H9 (cell line): ENCODE measurements at regions not wholly inside any gene's neighbourhood (a gene's known extent, or its start where the extent isn't known, plus 50 kb on each side); places are given as distances from the start of the nearest gene placed in this dataset.

ENCODE experiments used
- DNase-seq: peaks from one replicate; pipeline ENCODE4 v3.0.0-alpha.2; 2017
- H2AFZ ChIP-seq: one replicate; pipeline ENCODE4 v1.6.1; 2013; ENCODE audit warnings: mild to moderate bottlenecking, low read length, control low read depth, moderate library complexity
- H2AK5ac ChIP-seq: 2 replicates; pipeline ENCODE4 v1.6.1; 2013; ENCODE audit warnings: low read length, control low read depth, mixed read lengths; ENCODE audit not compliant: insufficient read length
- H2BK120ac ChIP-seq: one replicate; pipeline ENCODE4 v1.6.1; 2013; ENCODE audit warnings: low read depth, mild to moderate bottlenecking, low read length, control low read depth, inconsistent platforms; ENCODE audit not compliant: poor library complexity, severe bottlenecking
- H2BK12ac ChIP-seq: 2 replicates; pipeline ENCODE4 v1.6.1; 2013; ENCODE audit warnings: low read length, control low read depth, mixed read lengths, low read depth; ENCODE audit not compliant: insufficient read length
- H2BK15ac ChIP-seq: 2 replicates; pipeline ENCODE4 v1.6.1; 2013; ENCODE audit warnings: low read depth, low read length, control low read depth
- H2BK20ac ChIP-seq: one replicate; pipeline ENCODE4 v1.6.1; 2013; ENCODE audit warnings: low read depth, mild to moderate bottlenecking, low read length, control low read depth, inconsistent platforms; ENCODE audit not compliant: poor library complexity, severe bottlenecking
- H2BK5ac ChIP-seq: 2 replicates; pipeline ENCODE4 v1.6.1; 2013; ENCODE audit warnings: low read length, control low read depth, mixed read lengths; ENCODE audit not compliant: insufficient read length
- H3K14ac ChIP-seq: 2 replicates; pipeline ENCODE4 v1.6.1; 2013; ENCODE audit warnings: low read length, control low read depth; ENCODE audit not compliant: insufficient read depth
- H3K18ac ChIP-seq: 2 replicates; pipeline ENCODE4 v1.6.1; 2013; ENCODE audit warnings: low read depth, mild to moderate bottlenecking, mixed read lengths, low read length, control low read depth; ENCODE audit not compliant: insufficient read length
- H3K23ac ChIP-seq: 2 replicates; pipeline ENCODE4 v1.6.1; 2013; ENCODE audit warnings: low read length, control low read depth, mixed read lengths, low read depth; ENCODE audit not compliant: insufficient read length
- H3K23me2 ChIP-seq: 2 replicates; pipeline ENCODE4 v1.6.1; 2013; ENCODE audit warnings: low read depth, mild to moderate bottlenecking, mixed read lengths, low read length, control low read depth; ENCODE audit not compliant: insufficient read length, poor library complexity, severe bottlenecking
- H3K27ac ChIP-seq: 2 replicates; pipeline ENCODE4 v1.5.1; 2013; ENCODE audit warnings: low read length, control low read depth, mixed read lengths, low read depth; ENCODE audit not compliant: insufficient read length
- H3K27me3 ChIP-seq: 2 replicates; pipeline ENCODE4 v1.6.1; 2013; ENCODE audit warnings: low read length, control low read depth, inconsistent platforms; ENCODE audit not compliant: insufficient read depth
- H3K4ac ChIP-seq: 2 replicates; pipeline ENCODE4 v1.6.1; 2013; ENCODE audit warnings: low read depth, mild to moderate bottlenecking, control low read depth, inconsistent platforms, low read length, moderate library complexity
- H3K4me1 ChIP-seq: 2 replicates; pipeline ENCODE4 v1.6.1; 2013; ENCODE audit warnings: low read length, control low read depth, inconsistent platforms; ENCODE audit not compliant: insufficient read depth
- H3K4me2 ChIP-seq: 2 replicates; pipeline ENCODE4 v1.6.1; 2013; ENCODE audit warnings: low read length, control low read depth, mixed read lengths; ENCODE audit not compliant: insufficient read length, insufficient read depth
- H3K56ac ChIP-seq: 2 replicates; pipeline ENCODE4 v1.6.1; 2013; ENCODE audit warnings: low read depth, mild to moderate bottlenecking, mixed read lengths, low read length, control low read depth; ENCODE audit not compliant: insufficient read length
- H3K79me1 ChIP-seq: 2 replicates; pipeline ENCODE4 v1.6.1; 2013; ENCODE audit warnings: low read depth, mild to moderate bottlenecking, moderate library complexity, low read length, control low read depth, inconsistent platforms; ENCODE audit not compliant: insufficient read depth, poor library complexity, severe bottlenecking
- H3K79me2 ChIP-seq: 2 replicates; pipeline ENCODE4 v1.6.1; 2013; ENCODE audit warnings: low read length, control low read depth, inconsistent platforms; ENCODE audit not compliant: insufficient read depth
- H3K9ac ChIP-seq: 2 replicates; pipeline ENCODE4 v1.6.1; 2013; ENCODE audit warnings: low read length, control low read depth, mixed read lengths; ENCODE audit not compliant: insufficient read length; ENCODE audit errors: extremely low read depth
- H3K9me3 ChIP-seq: one replicate; pipeline ENCODE4 v1.6.1; 2013; ENCODE audit warnings: low read depth, low read length, inconsistent platforms; ENCODE audit not compliant: control insufficient read depth
- H3T11ph ChIP-seq: one replicate; pipeline ENCODE4 v1.6.1; 2013; ENCODE audit warnings: mild to moderate bottlenecking, low read length, control low read depth, inconsistent platforms
- H4K20me1 ChIP-seq: one replicate; pipeline ENCODE4 v1.6.1; 2013; ENCODE audit not compliant: control insufficient read depth, insufficient read length, insufficient read depth
- H4K5ac ChIP-seq: 2 replicates; pipeline ENCODE4 v1.6.1; 2013; ENCODE audit warnings: low read depth, mild to moderate bottlenecking, mixed read lengths, low read length, control low read depth; ENCODE audit not compliant: insufficient read length
- H4K8ac ChIP-seq: replicated peaks from 2 replicates; pipeline ENCODE4 v1.6.1; 2013; ENCODE audit warnings: low read length, control low read depth, mixed read lengths, low read depth; ENCODE audit not compliant: insufficient read length
- H4K91ac ChIP-seq: 2 replicates; pipeline ENCODE4 v1.6.1; 2013; ENCODE audit warnings: low read depth, mild to moderate bottlenecking, moderate library complexity, mixed read lengths, low read length, control low read depth; ENCODE audit not compliant: insufficient read length
- H3K27ac Mint-ChIP-seq, 3 experiments: 2 replicates in 2 of 3; 3 replicates in 1 of 3; pipeline ENCODE4 v1.8.0; 2020 to 2021; ENCODE audit warnings: mixed read lengths in 3 of 3, mild to moderate bottlenecking in 1 of 3, moderate library complexity in 1 of 3
- H3K27me3 Mint-ChIP-seq: 2 replicates; pipeline ENCODE4 v1.8.0; 2021; ENCODE audit warnings: low read depth, mild to moderate bottlenecking, moderate library complexity, mixed read lengths
- H3K36me3 Mint-ChIP-seq, 3 experiments: 2 replicates in 2 of 3; 3 replicates in 1 of 3; pipeline ENCODE4 v1.8.0; 2020 to 2021; ENCODE audit warnings: low read depth in 3 of 3, mixed read lengths in 3 of 3; ENCODE audit not compliant: insufficient read depth in 1 of 3
- H3K4me1 Mint-ChIP-seq, 2 experiments: 2 replicates each; pipeline ENCODE4 v1.8.0; 2020; ENCODE audit warnings: mixed read lengths in 2 of 2
- H3K4me3 Mint-ChIP-seq, 2 experiments: 2 replicates in 1 of 2; 3 replicates in 1 of 2; pipeline ENCODE4 v1.8.0; 2020 to 2021; ENCODE audit warnings: mild to moderate bottlenecking in 2 of 2, mixed read lengths in 2 of 2, moderate library complexity in 1 of 2
- H3K9me3 Mint-ChIP-seq, 2 experiments: 2 replicates in 1 of 2; 3 replicates in 1 of 2; pipeline ENCODE4 v1.8.0; 2020; ENCODE audit warnings: mild to moderate bottlenecking in 2 of 2, mixed read lengths in 2 of 2, moderate library complexity in 1 of 2
- WGBS: extraction: QIAGEN DNeasy Blood & Tissue Kit; methylation state at CpG from one replicate; pipeline ENCODE4 v1.1.7; 2013; ENCODE audit warnings: missing lambda C conversion rate, low lambda C conversion rate, mixed read lengths; ENCODE audit not compliant: insufficient read length; ENCODE audit errors: extremely low coverage; 5-methylcytosine and 5-hydroxymethylcytosine counted together
- TF ChIP-seq, protein P1 (sequence below): fragments of 200-600 bp; sonication (generic); conservative IDR thresholded peaks from 3 replicates; pipeline ENCODE4 v1.8.0; 2021; ENCODE audit warnings: antibody characterized with exemption, mild to moderate bottlenecking

DNA sequence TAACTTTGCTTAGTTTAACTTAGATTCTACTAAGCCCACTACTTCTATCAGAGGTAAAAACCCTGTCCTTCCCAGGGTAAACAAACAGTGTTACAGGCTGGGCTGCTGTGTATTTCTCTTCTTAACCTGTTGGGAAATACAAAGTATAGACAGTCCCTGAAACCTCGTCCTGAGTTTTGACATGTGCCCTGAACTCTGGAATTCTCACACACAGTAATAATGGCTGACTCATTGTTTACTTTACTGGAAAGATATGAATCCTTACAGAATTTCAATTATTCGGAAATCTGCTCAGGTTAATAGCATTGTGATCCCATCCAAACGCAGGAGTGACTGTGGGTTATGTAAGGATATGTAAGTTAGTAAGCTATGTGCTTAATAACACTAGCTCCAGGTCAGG, 199.1 kb downstream of the TMEM114 start:
- no peak overlapping the region for H3K4me2 ChIP-seq
- H3K23me2 ChIP-seq, result no peaks in the 10 kb centered on the region
- no peak overlapping the region for H3K23ac ChIP-seq
- Mint-ChIP-seq H3K27me3 (peaks cover 9% of the 10 kb centered on the region), H3K4me3 (no peak overlapping the region), H3K36me3 (no peaks in the 10 kb centered on the region), H3K4me1 (peaks cover 0 to 4% of the 10 kb centered on the region in 2 experiments; a peak in 1 of 4 replicates), H3K27ac (no peak overlapping the region), H3K9me3 (no peaks in the 10 kb centered on the region)
- no peak overlapping the region for H4K8ac ChIP-seq
- H3K9me3 ChIP-seq, result no peaks in the 10 kb centered on the region
- H2AK5ac ChIP-seq, result no peak overlapping the region
- H2BK5ac ChIP-seq, result no peak overlapping the region
- no peaks in the 10 kb centered on the region for H3K79me2 ChIP-seq
- H4K20me1 ChIP-seq, result no peaks in the 10 kb centered on the region
- no peak overlapping the region for H2BK15ac ChIP-seq
- no peak overlapping the region for H3K18ac ChIP-seq
- H4K91ac ChIP-seq, result no peak overlapping the region
- H3K27ac ChIP-seq, result no peak overlapping the region
- H3K4me1 ChIP-seq, result no peaks in the 10 kb centered on the region
- TF ChIP-seq, protein P1, sequence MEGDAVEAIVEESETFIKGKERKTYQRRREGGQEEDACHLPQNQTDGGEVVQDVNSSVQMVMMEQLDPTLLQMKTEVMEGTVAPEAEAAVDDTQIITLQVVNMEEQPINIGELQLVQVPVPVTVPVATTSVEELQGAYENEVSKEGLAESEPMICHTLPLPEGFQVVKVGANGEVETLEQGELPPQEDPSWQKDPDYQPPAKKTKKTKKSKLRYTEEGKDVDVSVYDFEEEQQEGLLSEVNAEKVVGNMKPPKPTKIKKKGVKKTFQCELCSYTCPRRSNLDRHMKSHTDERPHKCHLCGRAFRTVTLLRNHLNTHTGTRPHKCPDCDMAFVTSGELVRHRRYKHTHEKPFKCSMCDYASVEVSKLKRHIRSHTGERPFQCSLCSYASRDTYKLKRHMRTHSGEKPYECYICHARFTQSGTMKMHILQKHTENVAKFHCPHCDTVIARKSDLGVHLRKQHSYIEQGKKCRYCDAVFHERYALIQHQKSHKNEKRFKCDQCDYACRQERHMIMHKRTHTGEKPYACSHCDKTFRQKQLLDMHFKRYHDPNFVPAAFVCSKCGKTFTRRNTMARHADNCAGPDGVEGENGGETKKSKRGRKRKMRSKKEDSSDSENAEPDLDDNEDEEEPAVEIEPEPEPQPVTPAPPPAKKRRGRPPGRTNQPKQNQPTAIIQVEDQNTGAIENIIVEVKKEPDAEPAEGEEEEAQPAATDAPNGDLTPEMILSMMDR, result no peak
- H3K79me1 ChIP-seq, result no peaks in the 10 kb centered on the region
- H2BK12ac ChIP-seq, result no peak overlapping the region
- no peak for DNase-seq
- no peak overlapping the region for H2BK20ac ChIP-seq
- H3T11ph ChIP-seq, result no peak overlapping the region
- no peak overlapping the region for H4K5ac ChIP-seq
- no peak overlapping the region for H3K56ac ChIP-seq
- H2BK120ac ChIP-seq, result no peak overlapping the region
- H3K27me3 ChIP-seq, result no peaks in the 10 kb centered on the region
- H3K9ac ChIP-seq, result no peak overlapping the region
- no peak overlapping the region for H2AFZ ChIP-seq
- WGBS, result no CpG with 5 or more reads among the region's 3 CpGs
- H3K4ac ChIP-seq, result no peak overlapping the region
- H3K14ac ChIP-seq, result no peak overlapping the region
